Activated B cell treated with CpG ODN at 0.5 μM for 24 hours (primary cell): ENCODE measurements at regions not wholly inside any gene's neighbourhood (a gene's known extent, or its start where the extent isn't known, plus 50 kb on each side); places are given as distances from the start of the nearest gene placed in this dataset.
"Not testable (repeated sequence)": the region's sequence is repeated elsewhere in the genome, so short reads cannot be mapped to it uniquely, and the experiment has no call there.

ENCODE experiments used
- ATAC-seq: fragments of 200-7000 bp; cut with Tn5 transposase; one replicate; pipeline ENCODE4 v1.10.0; 2021; ENCODE audit warnings: low read depth, mild to moderate bottlenecking, moderate library complexity
- CTCF ChIA-PET: fragments of 350-600 bp; sonication (Branson Sonifier 250); formaldehyde crosslinking; loops from one replicate; lab custom pipeline; 2021; ENCODE audit warnings: antibody characterized with exemption; lab: Charles Lee
- POLR2A ChIA-PET: fragments of 350-600 bp; sonication (Branson Sonifier 250); formaldehyde crosslinking; loops from one replicate; lab custom pipeline; 2021; ENCODE audit warnings: antibody characterized with exemption; lab: Charles Lee
- DNase-seq: peaks from one replicate; pipeline ENCODE4 v3.0.0; 2022
- H3K27ac Mint-ChIP-seq: one replicate; pipeline ENCODE4 v1.8.0; 2020; ENCODE audit warnings: mixed read lengths
- H3K27me3 Mint-ChIP-seq: one replicate; pipeline ENCODE4 v1.8.0; 2021; ENCODE audit warnings: mixed read lengths
- H3K36me3 Mint-ChIP-seq: one replicate; pipeline ENCODE4 v1.8.0; 2021; ENCODE audit warnings: low read depth, mixed read lengths
- H3K4me1 Mint-ChIP-seq: one replicate; pipeline ENCODE4 v1.8.0; 2021; ENCODE audit warnings: mixed read lengths
- H3K4me3 Mint-ChIP-seq: one replicate; pipeline ENCODE4 v1.8.0; 2020; ENCODE audit warnings: mild to moderate bottlenecking, mixed read lengths
- H3K9me3 Mint-ChIP-seq: one replicate; pipeline ENCODE4 v1.8.0; 2020; ENCODE audit warnings: mixed read lengths
- intact Hi-C: fragments of 100-400 bp; cut with micrococcal nuclease; formaldehyde crosslinking; loops from one replicate; pipeline ENCODE4 v1.15.1; 2024
- TF ChIP-seq, protein P1 (sequence below): fragments of 200-600 bp; IDR thresholded peaks from one replicate; pipeline ENCODE4 v1.8.0; 2022; ENCODE audit warnings: antibody characterized with exemption, mild to moderate bottlenecking

DNA sequence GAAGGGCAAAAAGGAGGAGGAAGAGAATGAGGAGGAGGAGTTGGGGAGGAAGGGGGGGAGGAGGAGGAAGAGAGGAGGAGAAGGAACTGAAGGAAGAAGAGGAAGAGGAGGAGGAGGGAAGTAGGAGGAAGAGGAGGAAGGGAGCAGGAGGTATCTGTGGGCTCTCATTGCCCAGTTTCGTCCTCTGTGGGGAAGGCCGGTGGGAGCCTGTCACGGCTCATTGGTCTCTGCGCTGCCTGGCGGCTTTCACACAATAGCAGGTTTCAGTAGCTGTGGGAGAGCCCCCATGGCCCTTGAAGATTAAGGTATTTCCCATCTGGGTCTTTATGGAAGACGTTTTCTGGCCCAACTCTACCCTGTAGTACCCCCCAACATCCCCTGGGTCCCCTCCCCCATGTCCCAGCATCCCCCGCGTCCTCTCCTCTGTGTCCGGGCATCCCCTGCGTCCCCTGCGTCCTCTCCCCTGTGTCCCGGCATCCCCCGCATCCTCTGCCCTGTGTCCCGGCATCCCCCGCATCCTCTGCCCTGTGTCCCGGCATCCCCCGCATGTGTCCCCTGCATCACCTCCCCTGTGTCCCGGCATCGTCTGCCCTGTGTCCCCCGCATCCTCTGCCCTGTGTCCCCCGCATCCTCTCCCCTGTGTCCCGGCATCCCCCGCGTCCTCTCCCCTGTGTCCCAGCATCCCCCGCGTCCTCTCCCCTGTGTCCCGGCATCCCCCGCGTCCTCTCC, 278.2 kb upstream of the SFSWAP start:
- no peak overlapping the region for H3K27ac Mint-ChIP-seq
- peaks cover 3% of the 10 kb centered on the region for H3K9me3 Mint-ChIP-seq
- peaks cover 5% of the 10 kb centered on the region for H3K4me1 Mint-ChIP-seq
- ChIA-PET CTCF (no interaction called here), POLR2A (no interaction called here)
- no peaks in the 10 kb centered on the region for H3K36me3 Mint-ChIP-seq
- TF ChIP-seq, protein P1, sequence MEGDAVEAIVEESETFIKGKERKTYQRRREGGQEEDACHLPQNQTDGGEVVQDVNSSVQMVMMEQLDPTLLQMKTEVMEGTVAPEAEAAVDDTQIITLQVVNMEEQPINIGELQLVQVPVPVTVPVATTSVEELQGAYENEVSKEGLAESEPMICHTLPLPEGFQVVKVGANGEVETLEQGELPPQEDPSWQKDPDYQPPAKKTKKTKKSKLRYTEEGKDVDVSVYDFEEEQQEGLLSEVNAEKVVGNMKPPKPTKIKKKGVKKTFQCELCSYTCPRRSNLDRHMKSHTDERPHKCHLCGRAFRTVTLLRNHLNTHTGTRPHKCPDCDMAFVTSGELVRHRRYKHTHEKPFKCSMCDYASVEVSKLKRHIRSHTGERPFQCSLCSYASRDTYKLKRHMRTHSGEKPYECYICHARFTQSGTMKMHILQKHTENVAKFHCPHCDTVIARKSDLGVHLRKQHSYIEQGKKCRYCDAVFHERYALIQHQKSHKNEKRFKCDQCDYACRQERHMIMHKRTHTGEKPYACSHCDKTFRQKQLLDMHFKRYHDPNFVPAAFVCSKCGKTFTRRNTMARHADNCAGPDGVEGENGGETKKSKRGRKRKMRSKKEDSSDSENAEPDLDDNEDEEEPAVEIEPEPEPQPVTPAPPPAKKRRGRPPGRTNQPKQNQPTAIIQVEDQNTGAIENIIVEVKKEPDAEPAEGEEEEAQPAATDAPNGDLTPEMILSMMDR: no peak
- ATAC-seq: no peak
- DNase-seq: no peak
- no peak overlapping the region for H3K4me3 Mint-ChIP-seq
- peaks cover 35% of the 10 kb centered on the region for H3K27me3 Mint-ChIP-seq
- intact Hi-C loops: no loop called here

DNA sequence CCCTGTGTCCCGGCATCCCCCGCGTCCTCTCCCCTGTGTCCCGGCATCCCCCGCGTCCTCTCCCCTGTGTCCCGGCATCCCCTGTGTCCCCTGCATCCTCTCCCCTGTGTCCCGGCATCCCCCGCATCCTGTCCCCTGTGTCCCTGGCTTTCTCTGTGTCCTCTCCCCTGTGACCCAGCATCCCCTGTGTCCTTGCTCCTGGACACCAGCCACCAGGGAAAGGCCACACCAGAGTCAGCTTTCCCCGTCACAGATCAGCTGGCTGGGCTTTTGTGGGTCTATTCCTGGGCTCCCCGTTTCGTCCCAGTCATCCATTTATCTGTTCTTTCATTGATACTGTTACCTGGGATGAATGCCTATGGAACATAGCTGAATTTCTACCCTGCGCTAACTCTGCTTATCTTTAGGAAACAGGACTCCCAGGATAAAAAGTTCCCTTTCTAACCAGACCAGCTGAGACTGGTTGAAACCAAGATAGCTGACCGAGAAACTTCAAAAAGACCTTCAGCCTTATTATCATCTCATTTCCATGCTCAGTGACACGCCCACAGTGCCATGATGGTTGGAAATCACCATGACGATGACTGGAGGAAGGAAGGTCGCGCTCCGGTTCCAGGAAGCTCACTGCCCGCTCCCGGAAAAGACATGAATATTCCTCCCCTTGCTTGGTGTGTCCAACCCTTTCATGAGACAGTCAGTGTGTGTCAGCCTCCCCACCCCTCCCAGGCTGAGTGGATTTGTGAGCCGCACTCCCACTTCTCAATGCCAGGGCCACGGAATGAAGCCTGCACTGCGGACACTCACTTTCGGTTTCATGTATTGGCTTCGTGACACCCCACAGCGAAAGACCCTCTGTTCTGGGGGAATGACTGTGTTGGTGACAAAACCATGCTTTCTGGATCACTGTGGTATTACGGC, 276.4 kb upstream of the SFSWAP start:
- ATAC-seq: no peak
- POLR2A ChIA-PET: no interaction called here
- Mint-ChIP-seq H3K4me3 (no peak overlapping the region), H3K36me3 (no peaks in the 10 kb centered on the region), H3K27ac (no peak overlapping the region), H3K27me3 (peaks cover 31% of the 10 kb centered on the region), H3K4me1 (peaks cover 5% of the 10 kb centered on the region), H3K9me3 (peaks cover 3% of the 10 kb centered on the region)
- CTCF ChIA-PET: no interaction called here
- DNase-seq: no peak
- TF ChIP-seq, protein P1: no peak
- intact Hi-C loops: no loop called here

DNA sequence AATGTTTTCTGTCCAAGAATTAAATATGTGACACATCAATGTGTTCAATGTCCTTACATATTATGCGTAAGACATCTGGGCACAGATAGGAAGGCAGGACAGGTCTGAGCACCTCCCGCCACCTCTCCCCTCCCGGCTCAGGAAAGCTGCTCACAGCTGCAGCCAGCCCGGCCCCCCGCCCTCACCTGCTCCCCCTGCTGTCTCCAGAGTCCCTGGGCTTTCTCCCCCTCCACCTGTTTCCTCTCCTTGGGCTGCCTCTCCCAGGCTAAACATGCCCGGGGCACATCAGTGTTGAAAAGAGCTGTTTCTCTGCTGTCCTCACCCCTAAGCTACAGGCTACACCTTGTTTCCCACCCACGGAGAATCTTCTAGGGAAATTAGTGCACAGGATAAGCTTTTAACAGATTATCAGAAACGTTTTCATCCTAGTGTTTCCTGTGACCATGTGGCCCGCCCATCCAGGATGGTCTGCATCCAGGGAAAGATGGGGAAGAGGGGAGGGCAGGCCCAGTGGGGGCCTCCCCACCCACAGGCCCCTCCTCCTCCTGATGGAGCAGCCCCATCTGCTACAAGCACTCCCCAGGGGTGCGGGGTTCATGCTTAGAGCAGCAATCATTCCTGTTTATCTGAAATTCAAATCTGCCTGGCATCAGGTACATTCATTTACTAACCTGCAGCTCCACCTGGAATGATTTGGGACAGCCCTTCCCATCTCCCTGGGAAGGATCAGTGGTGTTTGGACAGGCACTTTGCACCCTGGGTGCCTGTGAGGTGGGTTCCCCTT, 273.8 kb upstream of the SFSWAP start:
- Mint-ChIP-seq H3K27me3 (peaks cover 18% of the 10 kb centered on the region), H3K4me3 (no peak overlapping the region), H3K36me3 (no peaks in the 10 kb centered on the region), H3K27ac (no peak overlapping the region), H3K4me1 (peaks cover 2% of the 10 kb centered on the region), H3K9me3 (no peaks in the 10 kb centered on the region)
- ChIA-PET CTCF (no interaction called here), POLR2A (no interaction called here)
- intact Hi-C loops: no loop called here
- DNase-seq: no peak
- TF ChIP-seq, protein P1: no peak
- ATAC-seq: no peak

DNA sequence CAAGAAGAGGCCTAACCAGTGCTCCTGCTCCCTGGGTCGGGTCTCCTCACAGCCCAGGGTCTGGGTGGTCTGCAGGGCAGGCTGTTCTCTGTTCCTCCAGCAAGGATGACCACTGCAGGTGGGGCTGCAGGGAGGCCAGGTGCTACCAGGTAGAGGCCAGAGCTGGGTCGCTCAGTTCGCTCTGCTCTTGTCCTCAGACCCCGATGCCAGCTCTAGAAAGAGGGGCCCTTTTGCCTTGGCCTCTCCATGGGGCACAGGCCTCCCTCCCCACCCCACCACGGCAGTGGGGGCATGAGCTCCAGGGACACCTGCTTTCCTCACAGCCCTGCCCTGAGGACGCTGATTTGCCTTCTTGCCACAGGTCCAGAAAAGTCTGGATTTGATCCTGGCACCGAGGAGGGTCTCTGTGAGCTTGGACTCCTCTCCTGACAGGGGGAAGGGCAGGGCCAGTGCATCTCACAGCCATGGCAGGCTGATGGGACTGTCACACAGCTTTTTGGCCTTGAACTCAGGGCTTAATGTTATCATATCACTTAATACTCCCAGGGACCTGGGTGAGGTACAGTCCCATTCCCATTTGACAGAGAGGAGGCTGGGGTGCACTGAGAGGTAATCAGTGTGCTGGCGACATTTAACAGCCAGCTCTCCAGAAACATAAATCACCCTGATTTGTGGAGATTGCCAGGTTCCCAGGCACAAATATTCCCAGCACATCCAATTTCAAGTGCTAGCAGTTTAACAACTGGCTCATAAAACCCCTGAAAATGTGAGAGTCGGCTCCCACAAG, 273.0 kb upstream of the SFSWAP start:
- Mint-ChIP-seq H3K4me3 (no peak overlapping the region), H3K36me3 (no peaks in the 10 kb centered on the region), H3K27me3 (peaks cover 15% of the 10 kb centered on the region), H3K9me3 (no peaks in the 10 kb centered on the region), H3K27ac (no peak overlapping the region), H3K4me1 (no peaks in the 10 kb centered on the region)
- ATAC-seq (no peak), DNase-seq (no peak)
- ChIA-PET CTCF (no interaction called here), POLR2A (no interaction called here)
- TF ChIP-seq, protein P1: no peak
- intact Hi-C loops: no loop called here

DNA sequence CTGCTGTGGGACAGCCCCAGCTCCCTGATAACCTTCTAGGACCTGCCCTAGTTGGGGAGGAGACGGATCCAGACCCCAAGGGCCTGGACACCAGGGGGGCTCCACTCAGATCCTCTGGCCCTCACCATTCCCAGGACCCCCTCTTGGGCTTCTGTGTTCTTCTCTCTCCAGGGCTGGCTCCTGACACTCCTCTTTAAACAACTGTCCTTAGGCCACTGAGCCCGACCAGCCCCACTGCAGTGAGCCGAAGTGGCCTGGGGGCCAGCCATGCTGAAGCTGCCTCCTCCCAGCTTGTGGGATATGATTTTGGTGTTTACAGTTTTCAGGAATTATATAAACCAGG, 272.4 kb upstream of the SFSWAP start:
- DNase-seq, H3K27ac Mint-ChIP-seq, POLR2A ChIA-PET, H3K9me3 Mint-ChIP-seq, H3K4me3 Mint-ChIP-seq, H3K4me1 Mint-ChIP-seq, H3K36me3 Mint-ChIP-seq, ATAC-seq, CTCF ChIA-PET, intact Hi-C loops: not testable (repeated sequence)
- H3K27me3 Mint-ChIP-seq: peaks cover 15% of the 10 kb centered on the region
